ENCODE measurements at regions not wholly inside any gene's neighbourhood (a gene's known extent, or its start where the extent isn't known, plus 50 kb on each side); places are given as distances from the start of the nearest gene placed in this dataset.

- DNase-seq = no peak
Measured at GRCh38 chr4:183853548-183853940, 51.6 kb upstream of the STOX2 start.

Measured in stimulated activated CD4-positive, alpha-beta T cell treated with anti-CD3 and anti-CD28 coated beads, Interleukin-12 subunit alpha, Interleukin-12 subunit beta, amount 100 ng/mL, for 4 hours (primary cell).